ENCODE measurements at regions not wholly inside any gene's neighbourhood (a gene's known extent, or its start where the extent isn't known, plus 50 kb on each side); places are given as distances from the start of the nearest gene placed in this dataset.

- Histone ChIP-seq H3K4me3 (no peak overlapping the region), H3K9me3 (no peaks in the 10 kb centered on the region), H3K4me1 (no peaks in the 10 kb centered on the region), H3K27ac (no peak overlapping the region), H3K27me3 (no peaks in the 10 kb centered on the region), H3K36me3 (no peaks in the 10 kb centered on the region)
- TF ChIP-seq, protein P1, sequence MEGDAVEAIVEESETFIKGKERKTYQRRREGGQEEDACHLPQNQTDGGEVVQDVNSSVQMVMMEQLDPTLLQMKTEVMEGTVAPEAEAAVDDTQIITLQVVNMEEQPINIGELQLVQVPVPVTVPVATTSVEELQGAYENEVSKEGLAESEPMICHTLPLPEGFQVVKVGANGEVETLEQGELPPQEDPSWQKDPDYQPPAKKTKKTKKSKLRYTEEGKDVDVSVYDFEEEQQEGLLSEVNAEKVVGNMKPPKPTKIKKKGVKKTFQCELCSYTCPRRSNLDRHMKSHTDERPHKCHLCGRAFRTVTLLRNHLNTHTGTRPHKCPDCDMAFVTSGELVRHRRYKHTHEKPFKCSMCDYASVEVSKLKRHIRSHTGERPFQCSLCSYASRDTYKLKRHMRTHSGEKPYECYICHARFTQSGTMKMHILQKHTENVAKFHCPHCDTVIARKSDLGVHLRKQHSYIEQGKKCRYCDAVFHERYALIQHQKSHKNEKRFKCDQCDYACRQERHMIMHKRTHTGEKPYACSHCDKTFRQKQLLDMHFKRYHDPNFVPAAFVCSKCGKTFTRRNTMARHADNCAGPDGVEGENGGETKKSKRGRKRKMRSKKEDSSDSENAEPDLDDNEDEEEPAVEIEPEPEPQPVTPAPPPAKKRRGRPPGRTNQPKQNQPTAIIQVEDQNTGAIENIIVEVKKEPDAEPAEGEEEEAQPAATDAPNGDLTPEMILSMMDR (IDR thresholded peaks at IDR 0.05): no peak
- DNase-seq (no peak), ATAC-seq (no peak)
- intact Hi-C loops (cut with DNase I): no loop called here
Observed at GRCh38 chr13:44078806-44079376, 199.2 kb downstream of the LACC1 start.

DNA sequence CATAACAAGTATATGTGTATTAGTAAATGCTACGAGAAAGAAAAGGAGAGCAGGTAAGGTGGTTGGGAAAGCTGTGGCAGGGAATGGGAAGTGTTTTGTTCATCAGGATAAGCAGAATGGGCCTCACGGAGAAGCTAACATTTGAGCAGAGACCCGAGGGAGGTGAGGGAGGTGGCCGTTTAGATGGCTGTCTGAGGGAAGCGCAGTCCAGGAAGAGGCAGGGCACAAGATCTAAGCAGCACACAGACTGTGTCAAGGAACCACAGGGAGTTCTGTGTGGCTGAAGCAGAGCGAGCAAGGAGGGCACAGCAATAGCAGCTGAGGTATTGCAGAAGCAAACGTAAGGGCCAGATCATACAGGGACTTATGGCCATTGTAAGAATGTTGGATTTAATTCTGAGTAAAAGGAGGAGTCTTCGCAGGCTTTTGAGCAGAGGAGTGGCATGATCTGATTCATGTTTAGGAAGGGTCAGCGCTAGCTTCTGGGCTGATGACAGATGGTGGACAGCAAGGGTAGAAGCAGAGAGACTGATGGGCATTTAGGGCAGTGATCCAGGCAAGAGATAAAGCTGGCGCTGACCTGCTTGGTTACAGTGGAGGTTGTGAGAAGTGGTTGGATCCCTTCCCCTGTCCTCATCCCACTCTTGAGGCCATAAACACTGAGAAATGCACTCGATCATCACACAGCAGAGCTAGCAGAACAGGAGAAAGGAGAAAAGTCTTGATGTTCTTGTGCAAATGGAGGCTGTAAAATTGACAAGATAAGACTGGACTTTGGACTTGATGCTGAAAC lies 199.9 kb downstream of the LACC1 start:
- H3K4me1 ChIP-seq: no peaks in the 10 kb centered on the region
- TF ChIP-seq, protein P1 (IDR thresholded peaks at IDR 0.05): no peak
- no peaks in the 10 kb centered on the region for H3K36me3 ChIP-seq

DNA sequence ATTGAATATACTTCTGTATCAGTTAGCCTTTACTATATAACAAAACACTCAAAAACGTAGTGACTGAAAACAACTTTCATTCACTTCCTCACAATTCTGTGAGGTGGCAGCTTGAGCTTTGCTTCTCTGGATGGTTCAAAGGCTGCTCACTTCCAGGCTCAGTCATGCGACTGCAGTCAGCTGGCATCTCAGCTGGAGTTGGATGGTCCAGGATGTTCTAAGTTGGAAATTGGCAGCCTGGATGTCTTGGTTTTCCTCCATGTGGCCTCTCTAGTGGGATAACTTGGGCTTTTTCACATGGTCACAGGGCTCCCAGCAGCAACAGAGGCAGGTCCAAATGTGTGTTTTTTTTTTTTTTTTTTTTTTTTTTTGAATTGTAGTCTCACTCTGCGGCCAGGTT lies 204.4 kb downstream of the LACC1 start:
- Histone ChIP-seq H3K27me3 (no peaks in the 10 kb centered on the region), H3K36me3 (no peaks in the 10 kb centered on the region), H3K4me1 (no peaks in the 10 kb centered on the region), H3K27ac (no peak overlapping the region), H3K9me3 (no peaks in the 10 kb centered on the region), H3K4me3 (no peak overlapping the region)
- intact Hi-C loops (cut with DNase I): no loop called here
- TF ChIP-seq, protein P1 (IDR thresholded peaks at IDR 0.05): no peak
- no peak for DNase-seq
- ATAC-seq: no peak

More for the DNA sequence above, 199.9 kb downstream of the LACC1 start:
- Histone ChIP-seq H3K27me3 (no peaks in the 10 kb centered on the region), H3K4me3 (no peak overlapping the region), H3K9me3 (no peaks in the 10 kb centered on the region), H3K27ac (no peak overlapping the region)
- DNase-seq (no peak), ATAC-seq (no peak)
- intact Hi-C loops (cut with DNase I): no loop called here

DNA sequence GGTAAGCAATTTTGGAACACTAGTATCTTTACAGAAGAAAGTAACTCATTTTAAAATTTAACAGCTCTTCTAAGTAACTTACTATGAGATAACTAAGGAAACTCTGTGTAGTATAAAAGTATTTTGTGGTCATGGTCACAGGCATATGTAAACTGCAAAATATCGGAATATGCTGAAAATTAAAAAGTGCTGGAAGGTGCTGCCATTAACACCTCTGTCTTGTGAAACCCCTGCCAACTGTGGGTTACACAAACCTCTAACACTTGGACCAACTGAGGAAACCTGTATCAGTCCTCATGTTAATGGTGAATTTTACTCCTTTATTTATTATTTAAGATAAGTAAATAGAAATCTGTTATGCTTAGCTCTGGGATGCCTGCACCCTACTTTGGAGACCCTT lies 206.7 kb downstream of the LACC1 start:
- Histone ChIP-seq H3K9me3 (no peaks in the 10 kb centered on the region), H3K27ac (no peak overlapping the region), H3K4me1 (no peaks in the 10 kb centered on the region), H3K27me3 (no peaks in the 10 kb centered on the region), H3K4me3 (no peak overlapping the region), H3K36me3 (no peaks in the 10 kb centered on the region)
- intact Hi-C loops (cut with DNase I): no loop called here
- TF ChIP-seq, protein P1 (IDR thresholded peaks at IDR 0.05): no peak
- no peak for ATAC-seq
- no peak for DNase-seq

GRCh38 chr13:44088411-44088810 lies 208.7 kb downstream of the LACC1 start:
- no peak overlapping the region for H3K4me3 ChIP-seq
- no peaks in the 10 kb centered on the region for H3K27me3 ChIP-seq
- intact Hi-C loops (cut with DNase I): no loop called here
- H3K9me3 ChIP-seq: no peaks in the 10 kb centered on the region
- H3K27ac ChIP-seq: no peak overlapping the region
- no peaks in the 10 kb centered on the region for H3K4me1 ChIP-seq
- ATAC-seq (no peak), DNase-seq (no peak)
- H3K36me3 ChIP-seq: no peaks in the 10 kb centered on the region
- TF ChIP-seq, protein P1 (IDR thresholded peaks at IDR 0.05): no peak

Data from upper lobe of right lung (tissue), 1 donor.